ENCODE measurements at regions not wholly inside any gene's neighbourhood (a gene's known extent, or its start where the extent isn't known, plus 50 kb on each side); places are given as distances from the start of the nearest gene placed in this dataset.

- DNase-seq (ENCODE audit: low spot score), result no peak
- no peak for TF ChIP-seq CTCF (IDR thresholded peaks at IDR 0.05; ENCODE audit: extremely low read depth, missing control alignments)
Observed at GRCh38 chr12:60684988-60685655, 1089.3 kb downstream of the SLC16A7 start.

GRCh38 chr12:60689137-60689536, 1093.3 kb downstream of the SLC16A7 start:
- no peak for DNase-seq (ENCODE audit: low spot score)
- TF ChIP-seq CTCF (IDR thresholded peaks at IDR 0.05; ENCODE audit: extremely low read depth, missing control alignments), result no peak

- no peak for TF ChIP-seq CTCF (IDR thresholded peaks at IDR 0.05; ENCODE audit: extremely low read depth, missing control alignments)
- no peak for DNase-seq (ENCODE audit: low spot score)
Observed at GRCh38 chr12:60693019-60693626, 1097.3 kb downstream of the SLC16A7 start.

- DNase-seq (ENCODE audit: low spot score), result no peak
- no peak for TF ChIP-seq CTCF (IDR thresholded peaks at IDR 0.05; ENCODE audit: extremely low read depth, missing control alignments)
Observed at GRCh38 chr12:60704171-60704914, 1108.5 kb downstream of the SLC16A7 start.

GRCh38 chr12:60710246-60710645, 1114.4 kb downstream of the SLC16A7 start:
- TF ChIP-seq CTCF (IDR thresholded peaks at IDR 0.05; ENCODE audit: extremely low read depth, missing control alignments), result no peak
- no peak for DNase-seq (ENCODE audit: low spot score)

- TF ChIP-seq CTCF (IDR thresholded peaks at IDR 0.05; ENCODE audit: extremely low read depth, missing control alignments), result no peak
- DNase-seq (ENCODE audit: low spot score), result no peak
Observed at GRCh38 chr12:60714141-60714900, 1118.5 kb downstream of the SLC16A7 start.

Data from GM20000 (cell line).